Heart left ventricle (tissue), 16 donors: ENCODE measurements at regions not wholly inside any gene's neighbourhood (a gene's known extent, or its start where the extent isn't known, plus 50 kb on each side); places are given as distances from the start of the nearest gene placed in this dataset.

Source experiments
- ATAC-seq, 4 donors: fragments of 200-7000 bp; cut with Tn5 transposase; one replicate each; pipeline ENCODE4 v1.9.1; 2020 to 2022; ENCODE audit warnings: moderate library complexity in 4 of 4, mild to moderate bottlenecking in 3 of 4, moderate number of reproducible peaks in 1 of 4
- DNase-seq, 5 donors: peaks; one replicate each; pipeline ENCODE4 v3.0.0-alpha.2; 2020
- H3K27ac ChIP-seq, 12 donors: fragments of 200-600 bp; sonication (generic) in 4 of 12; one replicate each; pipeline versions ENCODE4 v1.5.0 to v1.8.0; 2016 to 2022; ENCODE audit warnings: mild to moderate bottlenecking in 2 of 12
- H3K27me3 ChIP-seq, 9 donors: fragments of 200-600 bp; sonication (generic) in 2 of 9; one replicate each; pipeline versions ENCODE4 v1.5.1 to v1.8.0; 2016 to 2022; ENCODE audit warnings: mild to moderate bottlenecking in 3 of 9
- H3K36me3 ChIP-seq, 9 donors: fragments of 200-600 bp; sonication (generic) in 2 of 9; one replicate each; pipeline versions ENCODE4 v1.5.0 to v1.8.0; 2018 to 2022; ENCODE audit warnings: mild to moderate bottlenecking in 2 of 9
- H3K4me1 ChIP-seq, 12 donors: fragments of 200-600 bp; sonication (generic) in 4 of 12; one replicate each; pipeline versions ENCODE4 v1.5.0 to v1.8.0; 2016 to 2022; ENCODE audit warnings: mild to moderate bottlenecking in 3 of 12
- H3K4me3 ChIP-seq, 12 donors: fragments of 200-600 bp; sonication (generic) in 4 of 12; one replicate each; pipeline versions ENCODE4 v1.5.0 to v1.8.0; 2017 to 2022; ENCODE audit warnings: mild to moderate bottlenecking in 9 of 12, moderate library complexity in 4 of 12
- H3K9me3 ChIP-seq, 12 donors: fragments of 200-600 bp; sonication (generic) in 4 of 12; one replicate each; pipeline versions ENCODE4 v1.5.0 to v1.8.0; 2016 to 2022; ENCODE audit warnings: mild to moderate bottlenecking in 1 of 12
- CTCF ChIP-seq, 12 donors: fragments of 200-600 bp; sonication (generic) in 4 of 12; IDR thresholded peaks; one replicate each; pipeline versions ENCODE4 v1.5.0 to v1.8.0; 2018 to 2022; ENCODE audit warnings: antibody characterized with exemption in 12 of 12, mild to moderate bottlenecking in 5 of 12
- POLR2A ChIP-seq, 2 donors: fragments of 450-650 bp; IDR thresholded peaks; one replicate each; pipeline ENCODE4 v1.6.1; 2017; ENCODE audit warnings: antibody characterized with exemption in 2 of 2, mild to moderate bottlenecking in 2 of 2, moderate library complexity in 2 of 2
- WGBS, 4 donors: extraction: QIAGEN DNeasy Blood & Tissue Kit in 2 of 4; methylation state at CpG; one replicate each; pipeline versions ENCODE4 v1.1.5 to v1.1.7; 2013 to 2018; 5-methylcytosine and 5-hydroxymethylcytosine counted together
- intact Hi-C, 10 donors: fragments of 100-400 bp; cut with DNase I; formaldehyde crosslinking; loops; one replicate each; pipeline versions ENCODE4 v1.11.1 to v1.14.2; 2022
- donor health status: ischemic (EF 13 %, LVEDD 7.1; RV severe dilation, severe dysfunction).
- donor health status: healthy with polysubstance abuse.
- donor health status: DM: no; HTN: yes; CAD: no.
- donor health status: DM: no; HTN: no; CAD: no.
- donor health status: ischemic (EF 25% LVEDD 6.9; RV normal size, moderate dysfunction).
- donor health status: ischemic (EF 25% LVEDD 5.7; RV mildly dilated, moderate dysfunction).
- donor health status: healthy.
- donor health status: DM: yes; HTN: yes; CAD: no.
- donor health status: ischemic (EF 35%, LVEDD 5.7; RV mildly dilated, moderate dysfunction).
- donor health status: nonischemic (EF 11% LVEDD 7.7; RV severe dilation, severe dysfunction).
- donor health status: DM: yes; HTN: yes; CAD: no.
- donor health status: PGD.
- donor health status: ischemic (EF 29% LVEDD 5.4; RV normal size, mild dysfunction).
- donor health status: nonischemic (EF 23%, LVEDD 6.1; RV moderate dilation, normal function).

- DNase-seq (no peak), ATAC-seq (no peak)
- intact Hi-C loops, result no loop called here
- Histone ChIP-seq H3K27ac (no peak overlapping the region), H3K4me3 (no peak overlapping the region), H3K4me1 (no peaks in the 10 kb centered on the region), H3K27me3 (no peaks in the 10 kb centered on the region), H3K9me3 (no peaks in the 10 kb centered on the region), H3K36me3 (no peaks in the 10 kb centered on the region)
- TF ChIP-seq CTCF (IDR thresholded peaks at IDR 0.05) (no peak), POLR2A (IDR thresholded peaks at IDR 0.05) (no peak)
These were observed 608.6 kb downstream of the SLCO4C1 start for GRCh38 chr5:101687349-101687985.

- no peak for DNase-seq
- TF ChIP-seq POLR2A (IDR thresholded peaks at IDR 0.05), result no peak
- no peak for TF ChIP-seq CTCF (IDR thresholded peaks at IDR 0.05)
- no peak for ATAC-seq
- no peak overlapping the region for H3K27ac ChIP-seq
- intact Hi-C loops, result no loop called here
- no peak overlapping the region for H3K4me3 ChIP-seq
- WGBS, 4 donors, result 54 to 71% (median 57%) methylated on average over 3 of the region's 3 CpGs
- H3K9me3 ChIP-seq, result no peaks in the 10 kb centered on the region
- no peaks in the 10 kb centered on the region for H3K36me3 ChIP-seq
- no peaks in the 10 kb centered on the region for H3K4me1 ChIP-seq
- no peaks in the 10 kb centered on the region for H3K27me3 ChIP-seq
These were observed 609.4 kb downstream of the SLCO4C1 start for GRCh38 chr5:101686536-101687157.

GRCh38 chr5:101679816-101680215 is 616.3 kb downstream of the SLCO4C1 start:
- Histone ChIP-seq H3K4me3 (no peak overlapping the region), H3K27me3 (peaks cover 0 to 3% (median 0%) of the 10 kb centered on the region in 9 donors), H3K27ac (no peak overlapping the region), H3K36me3 (no peaks in the 10 kb centered on the region), H3K9me3 (no peaks in the 10 kb centered on the region), H3K4me1 (no peaks in the 10 kb centered on the region)
- ATAC-seq (no peak), DNase-seq (no peak)
- WGBS, 4 donors, result 79 to 82% (median 81%) methylated on average over 2 of the region's 2 CpGs
- intact Hi-C loops, result loop anchor here in 3 of 10 donors (5.0 to 10.0 kb wide), 2 partner anchors 1245 to 1248 kb away; no protein-coding TSS in a partner anchor
- TF ChIP-seq POLR2A (IDR thresholded peaks at IDR 0.05), result no peak
- TF ChIP-seq CTCF (IDR thresholded peaks at IDR 0.05), result no peak

GRCh38 chr5:101678481-101679193 is 617.4 kb downstream of the SLCO4C1 start:
- Histone ChIP-seq H3K4me1 (no peaks in the 10 kb centered on the region), H3K4me3 (no peak overlapping the region), H3K9me3 (no peaks in the 10 kb centered on the region), H3K27me3 (peaks cover 0 to 4% (median 0%) of the 10 kb centered on the region in 9 donors), H3K36me3 (no peaks in the 10 kb centered on the region), H3K27ac (no peak overlapping the region)
- ATAC-seq, result peak in 1 of 4 donors; percentile 59
- no peak for TF ChIP-seq POLR2A (IDR thresholded peaks at IDR 0.05)
- TF ChIP-seq CTCF (IDR thresholded peaks at IDR 0.05), result peak; percentile 76 to 93 (median 80)
- 8 to 17% (median 12%) methylated on average over 7 of the region's 7 CpGs for WGBS, 4 donors
- intact Hi-C loops, result loop anchor here in 3 of 10 donors (5.0 to 10.0 kb wide), 2 partner anchors 1244 to 1246 kb away; no protein-coding TSS in a partner anchor
- DNase-seq, result peak in 2 of 5 donors; percentile 13 to 34
